ENCODE measurements at regions not wholly inside any gene's neighbourhood (a gene's known extent, or its start where the extent isn't known, plus 50 kb on each side); places are given as distances from the start of the nearest gene placed in this dataset.
"Not testable (repeated sequence)": the region's sequence is repeated elsewhere in the genome, so short reads cannot be mapped to it uniquely, and the experiment has no call there.

GRCh38 chr6:54533567-54533966, 225.3 kb downstream of the TINAG start:
- Histone ChIP-seq H3K27me3 (ENCODE audit: control insufficient read depth, insufficient read depth, low read length) (no peaks in the 10 kb centered on the region), H3K9me3 (ENCODE audit: control insufficient read depth, insufficient read depth, low read length) (no peaks in the 10 kb centered on the region), H3K27ac (ENCODE audit: low read depth, low read length) (no peak overlapping the region), H3K4me1 (ENCODE audit: control insufficient read depth, insufficient read depth, low read length) (no peaks in the 10 kb centered on the region), H3K36me3 (ENCODE audit: control insufficient read depth, insufficient read depth, low read length) (no peaks in the 10 kb centered on the region), H3K4me3 (ENCODE audit: low read depth, low read length) (no peak overlapping the region)
- no CpG with 5 or more reads among the region's 2 CpGs for WGBS (ENCODE audit: insufficient coverage)
- DNase-seq (ENCODE audit: low read depth in 4 of 6, low spot score in 6 of 6) = no peak

- Histone ChIP-seq H3K27me3 (ENCODE audit: control insufficient read depth, insufficient read depth, low read length) (no peaks in the 10 kb centered on the region), H3K4me3 (ENCODE audit: low read depth, low read length) (no peak overlapping the region), H3K9me3 (ENCODE audit: control insufficient read depth, insufficient read depth, low read length) (no peaks in the 10 kb centered on the region), H3K36me3 (ENCODE audit: control insufficient read depth, insufficient read depth, low read length) (no peaks in the 10 kb centered on the region), H3K27ac (ENCODE audit: low read depth, low read length) (no peak overlapping the region), H3K4me1 (ENCODE audit: control insufficient read depth, insufficient read depth, low read length) (no peaks in the 10 kb centered on the region)
- DNase-seq (ENCODE audit: low read depth in 4 of 6, low spot score in 6 of 6) = no peak
- no CpG with 5 or more reads among the region's 1 CpG for WGBS (ENCODE audit: insufficient coverage)
These were observed 227.3 kb downstream of the TINAG start for GRCh38 chr6:54535568-54535967.

GRCh38 chr6:54541541-54541940, 233.3 kb downstream of the TINAG start:
- WGBS (ENCODE audit: insufficient coverage) = 80% methylated on average over 1 of the region's 1 CpG
- Histone ChIP-seq H3K9me3 (ENCODE audit: control insufficient read depth, insufficient read depth, low read length) (no peaks in the 10 kb centered on the region), H3K36me3 (ENCODE audit: control insufficient read depth, insufficient read depth, low read length) (no peaks in the 10 kb centered on the region), H3K4me1 (ENCODE audit: control insufficient read depth, insufficient read depth, low read length) (no peaks in the 10 kb centered on the region), H3K27me3 (ENCODE audit: control insufficient read depth, insufficient read depth, low read length) (no peaks in the 10 kb centered on the region), H3K4me3 (ENCODE audit: low read depth, low read length) (no peak overlapping the region), H3K27ac (ENCODE audit: low read depth, low read length) (no peak overlapping the region)
- no peak for DNase-seq (ENCODE audit: low read depth in 4 of 6, low spot score in 6 of 6)

GRCh38 chr6:54559136-54559535, 250.9 kb downstream of the TINAG start:
- Histone ChIP-seq H3K27me3 (ENCODE audit: control insufficient read depth, insufficient read depth, low read length) (no peaks in the 10 kb centered on the region), H3K27ac (ENCODE audit: low read depth, low read length) (no peak overlapping the region), H3K4me3 (ENCODE audit: low read depth, low read length) (no peak overlapping the region), H3K9me3 (ENCODE audit: control insufficient read depth, insufficient read depth, low read length) (no peaks in the 10 kb centered on the region), H3K4me1 (ENCODE audit: control insufficient read depth, insufficient read depth, low read length) (no peaks in the 10 kb centered on the region), H3K36me3 (ENCODE audit: control insufficient read depth, insufficient read depth, low read length) (no peaks in the 10 kb centered on the region)
- no CpG with 5 or more reads among the region's 4 CpGs for WGBS (ENCODE audit: insufficient coverage)
- DNase-seq (ENCODE audit: low read depth in 4 of 6, low spot score in 6 of 6) = no peak

- not testable (repeated sequence) for H3K9me3 ChIP-seq (ENCODE audit: control insufficient read depth, insufficient read depth, low read length); H3K27me3 ChIP-seq (ENCODE audit: control insufficient read depth, insufficient read depth, low read length); H3K27ac ChIP-seq (ENCODE audit: low read depth, low read length); H3K36me3 ChIP-seq (ENCODE audit: control insufficient read depth, insufficient read depth, low read length); H3K4me1 ChIP-seq (ENCODE audit: control insufficient read depth, insufficient read depth, low read length); H3K4me3 ChIP-seq (ENCODE audit: low read depth, low read length); DNase-seq (ENCODE audit: low read depth in 4 of 6, low spot score in 6 of 6)
- WGBS (ENCODE audit: insufficient coverage) = no CpG with 5 or more reads among the region's 2 CpGs
These were observed 255.9 kb downstream of the TINAG start for GRCh38 chr6:54564188-54564587.

- no peaks in the 10 kb centered on the region for H3K36me3 ChIP-seq (ENCODE audit: control insufficient read depth, insufficient read depth, low read length)
- WGBS (ENCODE audit: insufficient coverage) = no CpG with 5 or more reads among the region's 1 CpG
- no peaks in the 10 kb centered on the region for H3K4me1 ChIP-seq (ENCODE audit: control insufficient read depth, insufficient read depth, low read length)
- no peaks in the 10 kb centered on the region for H3K27me3 ChIP-seq (ENCODE audit: control insufficient read depth, insufficient read depth, low read length)
- H3K9me3 ChIP-seq (ENCODE audit: control insufficient read depth, insufficient read depth, low read length) = no peaks in the 10 kb centered on the region
- no peak overlapping the region for H3K27ac ChIP-seq (ENCODE audit: low read depth, low read length)
- no peak overlapping the region for H3K4me3 ChIP-seq (ENCODE audit: low read depth, low read length)
- DNase-seq (ENCODE audit: low read depth in 4 of 6, low spot score in 6 of 6) = no peak
These were observed 266.4 kb downstream of the TINAG start for GRCh38 chr6:54574671-54575070.

- Histone ChIP-seq H3K9me3 (ENCODE audit: control insufficient read depth, insufficient read depth, low read length) (no peaks in the 10 kb centered on the region), H3K27ac (ENCODE audit: low read depth, low read length) (no peak overlapping the region), H3K4me3 (ENCODE audit: low read depth, low read length) (no peak overlapping the region), H3K4me1 (ENCODE audit: control insufficient read depth, insufficient read depth, low read length) (no peaks in the 10 kb centered on the region), H3K36me3 (ENCODE audit: control insufficient read depth, insufficient read depth, low read length) (no peaks in the 10 kb centered on the region), H3K27me3 (ENCODE audit: control insufficient read depth, insufficient read depth, low read length) (no peaks in the 10 kb centered on the region)
- no CpG with 5 or more reads among the region's 3 CpGs for WGBS (ENCODE audit: insufficient coverage)
- DNase-seq (ENCODE audit: low read depth in 4 of 6, low spot score in 6 of 6) = peak in 3 of 6 donors; percentile 2 to 82 (median 25)
These were observed 268.3 kb upstream of the FAM83B start for GRCh38 chr6:54578261-54578660.

GRCh38 chr6:54579011-54579410, 267.6 kb upstream of the FAM83B start:
- 43% methylated on average over 1 of the region's 2 CpGs for WGBS (ENCODE audit: insufficient coverage)
- Histone ChIP-seq H3K36me3 (ENCODE audit: control insufficient read depth, insufficient read depth, low read length) (no peaks in the 10 kb centered on the region), H3K4me1 (ENCODE audit: control insufficient read depth, insufficient read depth, low read length) (no peaks in the 10 kb centered on the region), H3K27ac (ENCODE audit: low read depth, low read length) (no peak overlapping the region), H3K27me3 (ENCODE audit: control insufficient read depth, insufficient read depth, low read length) (no peaks in the 10 kb centered on the region), H3K9me3 (ENCODE audit: control insufficient read depth, insufficient read depth, low read length) (no peaks in the 10 kb centered on the region), H3K4me3 (ENCODE audit: low read depth, low read length) (no peak overlapping the region)
- DNase-seq (ENCODE audit: low read depth in 4 of 6, low spot score in 6 of 6) = peak in 1 of 6 donors; percentile 7

- H3K27ac ChIP-seq (ENCODE audit: low read depth, low read length) = no peak overlapping the region
- H3K4me1 ChIP-seq (ENCODE audit: control insufficient read depth, insufficient read depth, low read length) = no peaks in the 10 kb centered on the region
- H3K36me3 ChIP-seq (ENCODE audit: control insufficient read depth, insufficient read depth, low read length) = no peaks in the 10 kb centered on the region
- no peak overlapping the region for H3K4me3 ChIP-seq (ENCODE audit: low read depth, low read length)
- H3K27me3 ChIP-seq (ENCODE audit: control insufficient read depth, insufficient read depth, low read length) = no peaks in the 10 kb centered on the region
- no peak for DNase-seq (ENCODE audit: low read depth in 4 of 6, low spot score in 6 of 6)
- no peaks in the 10 kb centered on the region for H3K9me3 ChIP-seq (ENCODE audit: control insufficient read depth, insufficient read depth, low read length)
These were observed 260.3 kb upstream of the FAM83B start for GRCh38 chr6:54586251-54586650.

GRCh38 chr6:54587277-54587676, 259.3 kb upstream of the FAM83B start:
- no peak overlapping the region for H3K4me3 ChIP-seq (ENCODE audit: low read depth, low read length)
- no peaks in the 10 kb centered on the region for H3K4me1 ChIP-seq (ENCODE audit: control insufficient read depth, insufficient read depth, low read length)
- DNase-seq (ENCODE audit: low read depth in 4 of 6, low spot score in 6 of 6) = no peak
- no CpG with 5 or more reads among the region's 3 CpGs for WGBS (ENCODE audit: insufficient coverage)
- H3K27me3 ChIP-seq (ENCODE audit: control insufficient read depth, insufficient read depth, low read length) = no peaks in the 10 kb centered on the region
- H3K27ac ChIP-seq (ENCODE audit: low read depth, low read length) = no peak overlapping the region
- no peaks in the 10 kb centered on the region for H3K9me3 ChIP-seq (ENCODE audit: control insufficient read depth, insufficient read depth, low read length)
- H3K36me3 ChIP-seq (ENCODE audit: control insufficient read depth, insufficient read depth, low read length) = no peaks in the 10 kb centered on the region
